Tibial nerve (tissue), 4 donors: ENCODE measurements at regions not wholly inside any gene's neighbourhood (a gene's known extent, or its start where the extent isn't known, plus 50 kb on each side); places are given as distances from the start of the nearest gene placed in this dataset.

ENCODE experiments used
- CTCF ChIP-seq, 5 experiments: fragments of 200-600 bp in 3 of 5; fragments of 450-650 bp in 2 of 5; sonication (generic) in 3 of 5; IDR thresholded peaks; one replicate each; pipeline ENCODE4 v1.5.1; 2016 to 2019; ENCODE audit warnings: antibody characterized with exemption in 5 of 5, mild to moderate bottlenecking in 3 of 5, moderate library complexity in 2 of 5
- EP300 ChIP-seq, 2 donors: sonication (generic); formaldehyde crosslinking; IDR thresholded peaks; one replicate each; pipeline ENCODE4 v1.6.1; 2017; ENCODE audit warnings: antibody characterized with exemption in 2 of 2, mild to moderate bottlenecking in 1 of 2
- POLR2A ChIP-seq, 2 donors: fragments of 450-650 bp; IDR thresholded peaks; one replicate each; pipeline ENCODE4 v1.6.1; 2017; ENCODE audit warnings: antibody characterized with exemption in 2 of 2, mild to moderate bottlenecking in 2 of 2, moderate library complexity in 2 of 2

GRCh38 chr1:178646821-178647220 is 78.2 kb upstream of the RALGPS2 start:
- TF ChIP-seq CTCF (IDR thresholded peaks at IDR 0.05) (no peak), POLR2A (IDR thresholded peaks at IDR 0.05) (no peak), EP300 (IDR thresholded peaks at IDR 0.05) (no peak)
